Peyer's patch (tissue), 4 donors: ENCODE measurements at regions not wholly inside any gene's neighbourhood (a gene's known extent, or its start where the extent isn't known, plus 50 kb on each side); places are given as distances from the start of the nearest gene placed in this dataset.

Source experiments
- DNase-seq, 3 donors: peaks; one replicate each; pipeline ENCODE4 v3.0.0-alpha.2; 2017 to 2019
- H3K27ac ChIP-seq, 4 donors: fragments of 200-600 bp; sonication (generic); one replicate each; pipeline ENCODE4 v1.5.1; 2016 to 2019
- H3K27me3 ChIP-seq, 2 donors: fragments of 200-600 bp; sonication (generic); one replicate each; pipeline ENCODE4 v1.5.1; 2019
- H3K36me3 ChIP-seq, 3 donors: fragments of 200-600 bp; sonication (generic); one replicate each; pipeline ENCODE4 v1.5.1; 2016 to 2019
- H3K4me1 ChIP-seq, 4 donors: fragments of 200-600 bp; sonication (generic); one replicate each; pipeline ENCODE4 v1.5.1; 2016 to 2019
- H3K4me3 ChIP-seq, 4 donors: fragments of 200-600 bp; sonication (generic); 1 replicate in 3 of 4; 2 replicates in 1 of 4; pipeline ENCODE4 v1.5.1; 2016 to 2019; ENCODE audit warnings: mild to moderate bottlenecking in 1 of 4
- H3K9me3 ChIP-seq, 4 donors: fragments of 200-600 bp; sonication (generic); one replicate each; pipeline ENCODE4 v1.5.1; 2016 to 2019; ENCODE audit warnings: mild to moderate bottlenecking in 1 of 4
- POLR2A ChIP-seq, 2 donors: fragments of 450-650 bp; IDR thresholded peaks; one replicate each; pipeline ENCODE4 v1.5.1; 2017; ENCODE audit warnings: antibody characterized with exemption in 2 of 2, mild to moderate bottlenecking in 2 of 2, moderate library complexity in 2 of 2
- TF ChIP-seq, protein P1 (sequence below), 6 experiments: fragments of 450-650 bp in 4 of 6; fragments of 200-600 bp in 2 of 6; sonication (generic) in 1 of 6; IDR thresholded peaks; one replicate each; pipeline ENCODE4 v1.5.1; 2017 to 2019; ENCODE audit warnings: antibody characterized with exemption in 6 of 6, mild to moderate bottlenecking in 3 of 6, moderate library complexity in 1 of 6

DNA sequence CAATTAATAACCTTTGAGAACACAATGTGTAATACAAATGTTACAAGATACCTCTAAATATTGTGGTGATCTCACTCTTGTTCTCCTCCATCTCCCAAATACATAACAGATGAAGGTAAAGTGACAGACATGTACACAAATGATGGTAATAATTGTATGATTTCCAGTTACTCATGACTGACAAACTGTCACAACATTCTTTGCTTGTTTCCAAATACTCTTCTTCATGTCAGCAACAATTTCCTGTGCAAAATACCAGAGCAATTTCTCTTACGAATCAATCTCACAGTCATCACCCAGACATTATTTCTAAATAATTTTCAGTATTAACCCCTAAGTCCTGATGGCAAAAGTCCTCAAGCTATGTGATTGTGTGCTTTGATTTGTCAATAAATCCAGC lies 92.9 kb downstream of the RPS12 start:
- no peak overlapping the region for H3K4me3 ChIP-seq
- H3K27ac ChIP-seq: no peak overlapping the region
- no peaks in the 10 kb centered on the region for H3K9me3 ChIP-seq
- no peaks in the 10 kb centered on the region for H3K4me1 ChIP-seq
- H3K36me3 ChIP-seq: no peaks in the 10 kb centered on the region
- no peaks in the 10 kb centered on the region for H3K27me3 ChIP-seq
- no peak for DNase-seq
- TF ChIP-seq, protein P1, sequence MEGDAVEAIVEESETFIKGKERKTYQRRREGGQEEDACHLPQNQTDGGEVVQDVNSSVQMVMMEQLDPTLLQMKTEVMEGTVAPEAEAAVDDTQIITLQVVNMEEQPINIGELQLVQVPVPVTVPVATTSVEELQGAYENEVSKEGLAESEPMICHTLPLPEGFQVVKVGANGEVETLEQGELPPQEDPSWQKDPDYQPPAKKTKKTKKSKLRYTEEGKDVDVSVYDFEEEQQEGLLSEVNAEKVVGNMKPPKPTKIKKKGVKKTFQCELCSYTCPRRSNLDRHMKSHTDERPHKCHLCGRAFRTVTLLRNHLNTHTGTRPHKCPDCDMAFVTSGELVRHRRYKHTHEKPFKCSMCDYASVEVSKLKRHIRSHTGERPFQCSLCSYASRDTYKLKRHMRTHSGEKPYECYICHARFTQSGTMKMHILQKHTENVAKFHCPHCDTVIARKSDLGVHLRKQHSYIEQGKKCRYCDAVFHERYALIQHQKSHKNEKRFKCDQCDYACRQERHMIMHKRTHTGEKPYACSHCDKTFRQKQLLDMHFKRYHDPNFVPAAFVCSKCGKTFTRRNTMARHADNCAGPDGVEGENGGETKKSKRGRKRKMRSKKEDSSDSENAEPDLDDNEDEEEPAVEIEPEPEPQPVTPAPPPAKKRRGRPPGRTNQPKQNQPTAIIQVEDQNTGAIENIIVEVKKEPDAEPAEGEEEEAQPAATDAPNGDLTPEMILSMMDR (IDR thresholded peaks at IDR 0.05): no peak
- no peak for TF ChIP-seq POLR2A (IDR thresholded peaks at IDR 0.05)

DNA sequence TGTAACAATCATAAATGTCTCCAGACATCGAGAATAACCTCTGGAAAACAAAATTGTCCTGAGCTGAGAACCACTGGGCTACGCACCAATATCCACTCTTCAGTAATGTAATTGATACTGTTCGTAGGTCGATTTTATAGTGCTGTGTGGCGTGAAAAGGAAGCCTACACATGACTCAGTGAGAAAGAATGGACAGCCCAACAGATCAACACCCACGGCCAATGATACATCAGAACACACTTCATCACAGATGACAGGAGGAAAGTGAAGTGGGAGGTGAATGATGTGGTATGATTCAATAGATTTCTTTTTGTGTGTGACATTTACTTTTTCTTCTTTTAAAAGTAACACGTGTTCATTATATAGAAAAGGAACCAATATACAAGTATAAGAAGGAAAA lies 93.5 kb downstream of the RPS12 start:
- no peak for DNase-seq
- Histone ChIP-seq H3K27ac (no peak overlapping the region), H3K9me3 (no peaks in the 10 kb centered on the region), H3K27me3 (no peaks in the 10 kb centered on the region), H3K36me3 (no peaks in the 10 kb centered on the region), H3K4me1 (no peaks in the 10 kb centered on the region), H3K4me3 (no peak overlapping the region)
- TF ChIP-seq, protein P1 (IDR thresholded peaks at IDR 0.05): no peak
- TF ChIP-seq POLR2A (IDR thresholded peaks at IDR 0.05): no peak

DNA sequence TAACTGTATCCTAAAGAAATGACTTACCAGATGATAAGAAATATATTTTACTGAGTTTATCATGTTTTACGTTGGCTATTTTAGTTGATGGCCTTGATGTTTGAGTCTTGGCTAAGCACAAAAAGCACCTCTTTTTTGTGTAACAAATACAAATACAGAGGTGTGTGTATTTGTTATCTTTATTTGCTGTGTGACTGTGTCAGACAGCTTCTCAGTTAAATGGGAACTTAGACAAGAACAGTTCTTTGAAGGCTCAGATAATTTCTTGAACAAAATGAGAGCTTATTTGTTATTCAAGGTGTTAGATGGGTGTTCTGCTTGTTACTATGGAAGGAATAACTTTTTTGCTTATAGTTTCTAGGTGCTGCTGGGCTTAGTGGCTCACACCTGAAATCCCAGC lies 95.4 kb downstream of the RPS12 start:
- no peaks in the 10 kb centered on the region for H3K4me1 ChIP-seq
- DNase-seq: no peak
- no peak overlapping the region for H3K27ac ChIP-seq
- H3K9me3 ChIP-seq: no peaks in the 10 kb centered on the region
- no peaks in the 10 kb centered on the region for H3K36me3 ChIP-seq
- no peaks in the 10 kb centered on the region for H3K27me3 ChIP-seq
- no peak overlapping the region for H3K4me3 ChIP-seq
- no peak for TF ChIP-seq POLR2A (IDR thresholded peaks at IDR 0.05)

DNA sequence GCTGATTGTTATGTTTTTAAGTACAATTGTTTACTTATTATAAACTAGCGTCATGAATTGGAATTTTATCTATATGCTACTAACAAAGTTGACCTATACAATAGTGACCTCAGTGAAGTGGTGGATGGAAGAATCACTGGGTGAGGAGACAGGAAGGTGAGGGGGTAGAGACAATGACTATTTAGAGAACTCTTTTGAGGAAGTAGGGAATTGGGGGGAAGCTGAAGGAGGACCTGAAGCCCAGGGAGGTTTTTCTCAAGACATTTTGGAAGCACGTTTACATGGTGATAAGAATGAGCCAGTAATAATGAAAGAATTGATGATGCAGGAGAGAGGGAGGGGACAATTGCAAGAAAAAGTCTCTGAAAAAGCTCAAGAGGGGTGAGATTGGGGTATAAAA lies 96.4 kb downstream of the RPS12 start:
- Histone ChIP-seq H3K36me3 (no peaks in the 10 kb centered on the region), H3K4me1 (no peaks in the 10 kb centered on the region), H3K27ac (no peak overlapping the region), H3K27me3 (no peaks in the 10 kb centered on the region), H3K4me3 (no peak overlapping the region), H3K9me3 (no peaks in the 10 kb centered on the region)
- no peak for TF ChIP-seq POLR2A (IDR thresholded peaks at IDR 0.05)
- TF ChIP-seq, protein P1 (IDR thresholded peaks at IDR 0.05): no peak
- DNase-seq: no peak

DNA sequence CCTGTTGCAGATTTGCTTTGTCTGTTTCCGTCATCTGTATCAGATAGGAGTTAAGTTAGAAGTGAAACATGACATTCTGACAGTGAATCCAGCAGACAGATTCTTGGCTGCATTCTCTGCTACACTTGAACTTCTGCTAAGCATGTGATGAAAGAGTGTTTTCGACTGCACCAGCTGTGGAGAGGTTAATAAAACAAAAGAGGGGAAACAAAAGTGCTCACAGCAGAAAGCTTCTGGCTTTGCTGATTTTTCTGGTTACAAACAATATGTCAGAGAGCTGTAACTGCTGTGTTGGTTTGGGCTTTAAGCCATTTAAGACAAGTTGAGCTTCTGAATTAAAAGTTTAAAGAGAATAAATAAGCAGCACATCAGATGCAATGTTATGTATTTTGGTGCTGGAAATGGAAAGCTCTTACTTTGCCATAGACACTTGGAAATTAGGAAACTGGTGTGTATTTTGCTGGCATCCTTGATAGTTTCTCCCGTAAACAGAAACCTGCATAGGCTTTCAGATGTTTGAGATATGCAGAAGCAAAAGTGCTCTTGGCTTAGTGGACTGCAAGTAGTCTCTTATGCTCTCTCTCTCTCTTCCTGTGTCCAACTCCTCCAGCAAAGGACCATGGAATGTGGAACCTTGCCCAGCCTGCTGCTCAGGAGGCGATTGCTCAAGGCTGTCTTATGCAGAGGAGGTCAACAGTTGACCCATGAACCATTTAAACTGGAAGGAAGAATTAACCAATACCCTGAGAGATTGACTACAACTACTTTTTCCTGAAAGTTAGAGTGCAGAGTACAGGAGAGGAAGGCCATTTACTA lies 104.9 kb downstream of the RPS12 start:
- no peaks in the 10 kb centered on the region for H3K27me3 ChIP-seq
- no peaks in the 10 kb centered on the region for H3K9me3 ChIP-seq
- no peaks in the 10 kb centered on the region for H3K4me1 ChIP-seq
- TF ChIP-seq, protein P1 (IDR thresholded peaks at IDR 0.05): no peak
- no peak for TF ChIP-seq POLR2A (IDR thresholded peaks at IDR 0.05)
- no peaks in the 10 kb centered on the region for H3K36me3 ChIP-seq
- no peak overlapping the region for H3K27ac ChIP-seq
- no peak overlapping the region for H3K4me3 ChIP-seq
- peak in 1 of 3 donors; percentile 62 for DNase-seq

DNA sequence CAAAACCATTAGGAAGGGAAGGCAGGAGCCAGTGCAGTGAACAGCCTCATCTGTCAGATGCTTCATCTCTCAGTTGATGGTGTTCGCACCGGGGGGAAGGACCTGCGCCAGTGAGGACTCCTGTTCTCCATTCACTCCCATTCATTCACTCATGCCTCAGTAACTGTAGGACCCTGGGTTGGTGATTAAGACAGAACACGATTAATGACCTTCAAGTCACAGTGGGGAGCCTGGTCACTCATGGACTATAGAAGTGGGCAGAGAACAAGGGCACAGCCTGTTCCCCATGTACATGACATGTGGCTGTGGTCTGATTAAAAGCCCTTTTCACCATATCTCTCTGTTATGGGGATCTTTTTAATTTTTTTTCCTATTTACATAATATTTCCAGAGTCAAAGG lies 113.3 kb downstream of the RPS12 start:
- Histone ChIP-seq H3K36me3 (no peaks in the 10 kb centered on the region), H3K4me1 (no peaks in the 10 kb centered on the region), H3K27me3 (no peaks in the 10 kb centered on the region), H3K27ac (no peak overlapping the region), H3K4me3 (no peak overlapping the region), H3K9me3 (no peaks in the 10 kb centered on the region)
- no peak for DNase-seq
- TF ChIP-seq, protein P1 (IDR thresholded peaks at IDR 0.05): no peak
- TF ChIP-seq POLR2A (IDR thresholded peaks at IDR 0.05): no peak
